ENCODE measurements at regions not wholly inside any gene's neighbourhood (a gene's known extent, or its start where the extent isn't known, plus 50 kb on each side); places are given as distances from the start of the nearest gene placed in this dataset.
A peak's percentile ranks its signal among the peaks of the same experiment; 100 is the strongest.

DNA sequence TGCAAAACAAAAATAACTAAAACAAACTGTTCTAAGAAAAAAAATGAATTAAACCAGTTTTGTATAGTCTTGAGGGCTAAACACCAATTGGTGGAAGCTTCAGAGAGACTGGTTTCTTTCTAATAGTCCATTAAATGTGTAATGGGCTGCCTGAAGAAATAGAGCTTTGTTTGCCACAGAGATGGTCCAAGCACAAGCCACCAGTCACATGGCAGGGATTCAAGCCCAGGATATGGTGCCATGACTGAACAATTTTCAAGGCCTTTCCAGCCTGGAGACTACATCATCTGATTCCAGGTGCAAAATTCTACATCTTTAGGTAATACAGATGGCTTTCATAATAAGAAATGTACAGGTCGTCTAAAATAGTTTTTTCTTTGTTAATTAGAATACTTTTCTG lies 355.3 kb downstream of the NR2F1-AS1 start:
- H3K36me3 ChIP-seq (ENCODE audit: insufficient read depth): no peaks in the 10 kb centered on the region
- Mint-ChIP-seq H3K36me3 (ENCODE audit: low read depth) (no peaks in the 10 kb centered on the region), H3K9me3 (no peaks in the 10 kb centered on the region), H3K4me3 (no peak overlapping the region), H3K4me1 (no peaks in the 10 kb centered on the region), H3K27me3 (ENCODE audit: insufficient read depth, low read depth, poor library complexity) (no peaks in the 10 kb centered on the region), H3K27ac (no peak overlapping the region)
- no peaks in the 10 kb centered on the region for H3K79me2 ChIP-seq (replicated peaks; ENCODE audit: insufficient read depth)
- DNase-seq (ENCODE audit: low spot score) (no peak), ATAC-seq (no peak)
- H3K27me3 ChIP-seq (ENCODE audit: insufficient read depth): no peaks in the 10 kb centered on the region
- H4K20me1 ChIP-seq (replicated peaks; ENCODE audit: insufficient read depth): no peaks in the 10 kb centered on the region
- peak overlapping the region; percentile 74; the same call in 1 of the 2 replicates for H2AFZ ChIP-seq
- H3K4me1 ChIP-seq (ENCODE audit: insufficient read depth): no peaks in the 10 kb centered on the region
- TF ChIP-seq, protein P1, sequence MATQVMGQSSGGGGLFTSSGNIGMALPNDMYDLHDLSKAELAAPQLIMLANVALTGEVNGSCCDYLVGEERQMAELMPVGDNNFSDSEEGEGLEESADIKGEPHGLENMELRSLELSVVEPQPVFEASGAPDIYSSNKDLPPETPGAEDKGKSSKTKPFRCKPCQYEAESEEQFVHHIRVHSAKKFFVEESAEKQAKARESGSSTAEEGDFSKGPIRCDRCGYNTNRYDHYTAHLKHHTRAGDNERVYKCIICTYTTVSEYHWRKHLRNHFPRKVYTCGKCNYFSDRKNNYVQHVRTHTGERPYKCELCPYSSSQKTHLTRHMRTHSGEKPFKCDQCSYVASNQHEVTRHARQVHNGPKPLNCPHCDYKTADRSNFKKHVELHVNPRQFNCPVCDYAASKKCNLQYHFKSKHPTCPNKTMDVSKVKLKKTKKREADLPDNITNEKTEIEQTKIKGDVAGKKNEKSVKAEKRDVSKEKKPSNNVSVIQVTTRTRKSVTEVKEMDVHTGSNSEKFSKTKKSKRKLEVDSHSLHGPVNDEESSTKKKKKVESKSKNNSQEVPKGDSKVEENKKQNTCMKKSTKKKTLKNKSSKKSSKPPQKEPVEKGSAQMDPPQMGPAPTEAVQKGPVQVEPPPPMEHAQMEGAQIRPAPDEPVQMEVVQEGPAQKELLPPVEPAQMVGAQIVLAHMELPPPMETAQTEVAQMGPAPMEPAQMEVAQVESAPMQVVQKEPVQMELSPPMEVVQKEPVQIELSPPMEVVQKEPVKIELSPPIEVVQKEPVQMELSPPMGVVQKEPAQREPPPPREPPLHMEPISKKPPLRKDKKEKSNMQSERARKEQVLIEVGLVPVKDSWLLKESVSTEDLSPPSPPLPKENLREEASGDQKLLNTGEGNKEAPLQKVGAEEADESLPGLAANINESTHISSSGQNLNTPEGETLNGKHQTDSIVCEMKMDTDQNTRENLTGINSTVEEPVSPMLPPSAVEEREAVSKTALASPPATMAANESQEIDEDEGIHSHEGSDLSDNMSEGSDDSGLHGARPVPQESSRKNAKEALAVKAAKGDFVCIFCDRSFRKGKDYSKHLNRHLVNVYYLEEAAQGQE (IDR thresholded peaks at IDR 0.05; ENCODE audit: unreplicated experiment): no peak
- TF ChIP-seq CREB1 (CRISPR knock-in tag; IDR thresholded peaks at IDR 0.05; ENCODE audit: low read depth): no peak
- no peak for TF ChIP-seq ZNF114 (CRISPR knock-in tag; IDR thresholded peaks at IDR 0.05)
- no peak for TF ChIP-seq ZNF331 (CRISPR knock-in tag; IDR thresholded peaks at IDR 0.05; ENCODE audit: low read depth)
- TF ChIP-seq, protein P2, sequence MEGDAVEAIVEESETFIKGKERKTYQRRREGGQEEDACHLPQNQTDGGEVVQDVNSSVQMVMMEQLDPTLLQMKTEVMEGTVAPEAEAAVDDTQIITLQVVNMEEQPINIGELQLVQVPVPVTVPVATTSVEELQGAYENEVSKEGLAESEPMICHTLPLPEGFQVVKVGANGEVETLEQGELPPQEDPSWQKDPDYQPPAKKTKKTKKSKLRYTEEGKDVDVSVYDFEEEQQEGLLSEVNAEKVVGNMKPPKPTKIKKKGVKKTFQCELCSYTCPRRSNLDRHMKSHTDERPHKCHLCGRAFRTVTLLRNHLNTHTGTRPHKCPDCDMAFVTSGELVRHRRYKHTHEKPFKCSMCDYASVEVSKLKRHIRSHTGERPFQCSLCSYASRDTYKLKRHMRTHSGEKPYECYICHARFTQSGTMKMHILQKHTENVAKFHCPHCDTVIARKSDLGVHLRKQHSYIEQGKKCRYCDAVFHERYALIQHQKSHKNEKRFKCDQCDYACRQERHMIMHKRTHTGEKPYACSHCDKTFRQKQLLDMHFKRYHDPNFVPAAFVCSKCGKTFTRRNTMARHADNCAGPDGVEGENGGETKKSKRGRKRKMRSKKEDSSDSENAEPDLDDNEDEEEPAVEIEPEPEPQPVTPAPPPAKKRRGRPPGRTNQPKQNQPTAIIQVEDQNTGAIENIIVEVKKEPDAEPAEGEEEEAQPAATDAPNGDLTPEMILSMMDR (conservative IDR thresholded peaks at IDR 0.05; ENCODE audit: low read depth in 2 of 2): no peak
- TF ChIP-seq STAT1 (IDR thresholded peaks at IDR 0.05; ENCODE audit: unreplicated experiment): no peak
- no peak for TF ChIP-seq NANOG (IDR thresholded peaks at IDR 0.05; ENCODE audit: borderline replicate concordance)
- TF ChIP-seq POLR2AphosphoS5 (IDR thresholded peaks at IDR 0.05; ENCODE audit: low read depth): no peak
- no peak for TF ChIP-seq JUNB (IDR thresholded peaks at IDR 0.05; ENCODE audit: unreplicated experiment)
- TF ChIP-seq, protein P3, sequence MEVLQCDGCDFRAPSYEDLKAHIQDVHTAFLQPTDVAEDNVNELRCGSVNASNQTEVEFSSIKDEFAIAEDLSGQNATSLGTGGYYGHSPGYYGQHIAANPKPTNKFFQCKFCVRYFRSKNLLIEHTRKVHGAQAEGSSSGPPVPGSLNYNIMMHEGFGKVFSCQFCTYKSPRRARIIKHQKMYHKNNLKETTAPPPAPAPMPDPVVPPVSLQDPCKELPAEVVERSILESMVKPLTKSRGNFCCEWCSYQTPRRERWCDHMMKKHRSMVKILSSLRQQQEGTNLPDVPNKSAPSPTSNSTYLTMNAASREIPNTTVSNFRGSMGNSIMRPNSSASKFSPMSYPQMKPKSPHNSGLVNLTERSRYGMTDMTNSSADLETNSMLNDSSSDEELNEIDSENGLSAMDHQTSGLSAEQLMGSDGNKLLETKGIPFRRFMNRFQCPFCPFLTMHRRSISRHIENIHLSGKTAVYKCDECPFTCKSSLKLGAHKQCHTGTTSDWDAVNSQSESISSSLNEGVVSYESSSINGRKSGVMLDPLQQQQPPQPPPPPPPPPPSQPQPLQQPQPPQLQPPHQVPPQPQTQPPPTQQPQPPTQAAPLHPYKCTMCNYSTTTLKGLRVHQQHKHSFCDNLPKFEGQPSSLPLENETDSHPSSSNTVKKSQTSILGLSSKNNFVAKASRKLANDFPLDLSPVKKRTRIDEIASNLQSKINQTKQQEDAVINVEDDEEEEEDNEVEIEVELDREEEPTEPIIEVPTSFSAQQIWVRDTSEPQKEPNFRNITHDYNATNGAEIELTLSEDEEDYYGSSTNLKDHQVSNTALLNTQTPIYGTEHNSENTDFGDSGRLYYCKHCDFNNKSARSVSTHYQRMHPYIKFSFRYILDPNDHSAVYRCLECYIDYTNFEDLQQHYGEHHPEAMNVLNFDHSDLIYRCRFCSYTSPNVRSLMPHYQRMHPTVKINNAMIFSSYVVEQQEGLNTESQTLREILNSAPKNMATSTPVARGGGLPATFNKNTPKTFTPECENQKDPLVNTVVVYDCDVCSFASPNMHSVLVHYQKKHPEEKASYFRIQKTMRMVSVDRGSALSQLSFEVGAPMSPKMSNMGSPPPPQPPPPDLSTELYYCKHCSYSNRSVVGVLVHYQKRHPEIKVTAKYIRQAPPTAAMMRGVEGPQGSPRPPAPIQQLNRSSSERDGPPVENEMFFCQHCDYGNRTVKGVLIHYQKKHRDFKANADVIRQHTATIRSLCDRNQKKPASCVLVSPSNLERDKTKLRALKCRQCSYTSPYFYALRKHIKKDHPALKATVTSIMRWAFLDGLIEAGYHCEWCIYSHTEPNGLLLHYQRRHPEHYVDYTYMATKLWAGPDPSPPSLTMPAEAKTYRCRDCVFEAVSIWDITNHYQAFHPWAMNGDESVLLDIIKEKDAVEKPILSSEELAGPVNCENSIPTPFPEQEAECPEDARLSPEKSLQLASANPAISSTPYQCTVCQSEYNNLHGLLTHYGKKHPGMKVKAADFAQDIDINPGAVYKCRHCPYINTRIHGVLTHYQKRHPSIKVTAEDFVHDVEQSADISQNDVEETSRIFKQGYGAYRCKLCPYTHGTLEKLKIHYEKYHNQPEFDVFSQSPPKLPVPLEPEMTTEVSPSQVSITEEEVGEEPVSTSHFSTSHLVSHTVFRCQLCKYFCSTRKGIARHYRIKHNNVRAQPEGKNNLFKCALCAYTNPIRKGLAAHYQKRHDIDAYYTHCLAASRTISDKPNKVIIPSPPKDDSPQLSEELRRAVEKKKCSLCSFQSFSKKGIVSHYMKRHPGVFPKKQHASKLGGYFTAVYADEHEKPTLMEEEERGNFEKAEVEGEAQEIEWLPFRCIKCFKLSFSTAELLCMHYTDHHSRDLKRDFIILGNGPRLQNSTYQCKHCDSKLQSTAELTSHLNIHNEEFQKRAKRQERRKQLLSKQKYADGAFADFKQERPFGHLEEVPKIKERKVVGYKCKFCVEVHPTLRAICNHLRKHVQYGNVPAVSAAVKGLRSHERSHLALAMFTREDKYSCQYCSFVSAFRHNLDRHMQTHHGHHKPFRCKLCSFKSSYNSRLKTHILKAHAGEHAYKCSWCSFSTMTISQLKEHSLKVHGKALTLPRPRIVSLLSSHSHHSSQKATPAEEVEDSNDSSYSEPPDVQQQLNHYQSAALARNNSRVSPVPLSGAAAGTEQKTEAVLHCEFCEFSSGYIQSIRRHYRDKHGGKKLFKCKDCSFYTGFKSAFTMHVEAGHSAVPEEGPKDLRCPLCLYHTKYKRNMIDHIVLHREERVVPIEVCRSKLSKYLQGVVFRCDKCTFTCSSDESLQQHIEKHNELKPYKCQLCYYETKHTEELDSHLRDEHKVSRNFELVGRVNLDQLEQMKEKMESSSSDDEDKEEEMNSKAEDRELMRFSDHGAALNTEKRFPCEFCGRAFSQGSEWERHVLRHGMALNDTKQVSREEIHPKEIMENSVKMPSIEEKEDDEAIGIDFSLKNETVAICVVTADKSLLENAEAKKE (CRISPR knock-in tag; IDR thresholded peaks at IDR 0.05): no peak
- TF ChIP-seq EZH2 (IDR thresholded peaks at IDR 0.05; ENCODE audit: low read depth, unreplicated experiment): no peak
- TF ChIP-seq EZH2phosphoT487 (IDR thresholded peaks at IDR 0.05; ENCODE audit: unreplicated experiment): no peak
- TF ChIP-seq, protein P4, sequence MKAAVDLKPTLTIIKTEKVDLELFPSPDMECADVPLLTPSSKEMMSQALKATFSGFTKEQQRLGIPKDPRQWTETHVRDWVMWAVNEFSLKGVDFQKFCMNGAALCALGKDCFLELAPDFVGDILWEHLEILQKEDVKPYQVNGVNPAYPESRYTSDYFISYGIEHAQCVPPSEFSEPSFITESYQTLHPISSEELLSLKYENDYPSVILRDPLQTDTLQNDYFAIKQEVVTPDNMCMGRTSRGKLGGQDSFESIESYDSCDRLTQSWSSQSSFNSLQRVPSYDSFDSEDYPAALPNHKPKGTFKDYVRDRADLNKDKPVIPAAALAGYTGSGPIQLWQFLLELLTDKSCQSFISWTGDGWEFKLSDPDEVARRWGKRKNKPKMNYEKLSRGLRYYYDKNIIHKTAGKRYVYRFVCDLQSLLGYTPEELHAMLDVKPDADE (IDR thresholded peaks at IDR 0.05): no peak
- H3K4me3 ChIP-seq: no peak overlapping the region
- H3K9me2 ChIP-seq (ENCODE audit: insufficient read depth): 0 out of 2 replicates have a peak, but pooled peaks cover 12% of the 10 kb centered on the region
- H3K27ac ChIP-seq (ENCODE audit: low read depth): no peak overlapping the region
- H3F3A ChIP-seq (replicated peaks; ENCODE audit: low read depth): no peaks in the 10 kb centered on the region
- no peak overlapping the region for H3K4me2 ChIP-seq

Measured in GM23338 (cell line).